PC-3 (cell line): ENCODE measurements at regions not wholly inside any gene's neighbourhood (a gene's known extent, or its start where the extent isn't known, plus 50 kb on each side); places are given as distances from the start of the nearest gene placed in this dataset.

Source experiments
- EZH2 ChIP-seq: fragments of 300-600 bp; sonication (generic); IDR thresholded peaks from one replicate; pipeline ENCODE4 v1.6.1; 2017; ENCODE audit warnings: antibody characterized with exemption, mild to moderate bottlenecking, low read length; ENCODE audit not compliant: unreplicated experiment
- TF ChIP-seq, protein P1 (sequence below): fragments of 300-600 bp; sonication (generic); conservative IDR thresholded peaks from 2 replicates; pipeline ENCODE4 v1.5.1; 2017; ENCODE audit warnings: antibody characterized with exemption, low read depth, mild to moderate bottlenecking, low read length

DNA sequence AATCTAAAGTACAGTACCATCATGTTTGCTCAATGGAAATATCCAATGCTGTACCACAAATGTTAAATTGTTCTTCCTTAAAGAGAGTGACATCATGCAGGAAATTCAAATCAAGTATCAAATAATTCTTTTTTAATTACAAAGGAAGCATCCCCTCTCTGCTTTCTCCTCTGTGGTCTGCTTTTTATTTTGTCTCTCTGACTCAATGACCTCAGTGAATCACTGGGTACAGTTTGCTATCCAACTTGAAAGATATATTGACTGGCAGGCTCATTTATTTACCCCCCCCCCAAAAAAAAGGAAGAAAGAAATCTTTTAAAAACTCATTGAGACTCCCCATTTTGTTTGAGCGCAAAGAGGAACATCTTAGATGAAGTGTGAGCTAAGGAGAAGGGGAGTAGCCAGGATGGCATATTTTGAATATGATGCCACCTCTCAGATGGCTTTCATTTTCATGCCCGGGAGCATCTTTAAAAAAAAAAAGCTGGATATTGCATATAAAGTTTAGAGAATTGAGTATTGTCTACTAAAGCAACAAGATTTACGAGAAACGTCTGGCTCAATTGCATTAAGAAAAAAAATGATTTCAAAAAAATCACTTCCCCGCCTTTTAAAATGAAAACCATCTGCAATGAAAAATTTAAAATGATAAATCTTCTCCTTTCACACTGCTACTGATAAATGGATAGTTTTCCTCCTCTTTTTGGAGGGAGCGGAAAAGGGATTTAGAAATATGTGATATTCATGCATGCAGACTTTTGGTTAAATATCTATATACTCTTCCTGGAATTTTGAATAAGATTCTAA, 307.1 kb upstream of the DPH6 start:
- TF ChIP-seq, protein P1, sequence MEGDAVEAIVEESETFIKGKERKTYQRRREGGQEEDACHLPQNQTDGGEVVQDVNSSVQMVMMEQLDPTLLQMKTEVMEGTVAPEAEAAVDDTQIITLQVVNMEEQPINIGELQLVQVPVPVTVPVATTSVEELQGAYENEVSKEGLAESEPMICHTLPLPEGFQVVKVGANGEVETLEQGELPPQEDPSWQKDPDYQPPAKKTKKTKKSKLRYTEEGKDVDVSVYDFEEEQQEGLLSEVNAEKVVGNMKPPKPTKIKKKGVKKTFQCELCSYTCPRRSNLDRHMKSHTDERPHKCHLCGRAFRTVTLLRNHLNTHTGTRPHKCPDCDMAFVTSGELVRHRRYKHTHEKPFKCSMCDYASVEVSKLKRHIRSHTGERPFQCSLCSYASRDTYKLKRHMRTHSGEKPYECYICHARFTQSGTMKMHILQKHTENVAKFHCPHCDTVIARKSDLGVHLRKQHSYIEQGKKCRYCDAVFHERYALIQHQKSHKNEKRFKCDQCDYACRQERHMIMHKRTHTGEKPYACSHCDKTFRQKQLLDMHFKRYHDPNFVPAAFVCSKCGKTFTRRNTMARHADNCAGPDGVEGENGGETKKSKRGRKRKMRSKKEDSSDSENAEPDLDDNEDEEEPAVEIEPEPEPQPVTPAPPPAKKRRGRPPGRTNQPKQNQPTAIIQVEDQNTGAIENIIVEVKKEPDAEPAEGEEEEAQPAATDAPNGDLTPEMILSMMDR: no peak
- TF ChIP-seq EZH2: no peak
